Astrocyte (in vitro differentiated cells and primary cell): ENCODE measurements at regions not wholly inside any gene's neighbourhood (a gene's known extent, or its start where the extent isn't known, plus 50 kb on each side); places are given as distances from the start of the nearest gene placed in this dataset.

Source experiments
- EZH2 ChIP-seq: IDR thresholded peaks from 2 replicates; pipeline ENCODE4 v1.6.1; 2012; ENCODE audit warnings: mild to moderate bottlenecking, low read length, inconsistent platforms; ENCODE audit not compliant: insufficient read depth
- TF ChIP-seq, protein P1 (sequence below): IDR thresholded peaks from 2 replicates; pipeline ENCODE4 v1.5.1; 2011; ENCODE audit warnings: low read depth, mild to moderate bottlenecking, inconsistent platforms, low read length, moderate library complexity; ENCODE audit not compliant: insufficient read depth

GRCh38 chr11:33575311-33575710 is 125.3 kb downstream of the C11orf91 start:
- TF ChIP-seq, protein P1, sequence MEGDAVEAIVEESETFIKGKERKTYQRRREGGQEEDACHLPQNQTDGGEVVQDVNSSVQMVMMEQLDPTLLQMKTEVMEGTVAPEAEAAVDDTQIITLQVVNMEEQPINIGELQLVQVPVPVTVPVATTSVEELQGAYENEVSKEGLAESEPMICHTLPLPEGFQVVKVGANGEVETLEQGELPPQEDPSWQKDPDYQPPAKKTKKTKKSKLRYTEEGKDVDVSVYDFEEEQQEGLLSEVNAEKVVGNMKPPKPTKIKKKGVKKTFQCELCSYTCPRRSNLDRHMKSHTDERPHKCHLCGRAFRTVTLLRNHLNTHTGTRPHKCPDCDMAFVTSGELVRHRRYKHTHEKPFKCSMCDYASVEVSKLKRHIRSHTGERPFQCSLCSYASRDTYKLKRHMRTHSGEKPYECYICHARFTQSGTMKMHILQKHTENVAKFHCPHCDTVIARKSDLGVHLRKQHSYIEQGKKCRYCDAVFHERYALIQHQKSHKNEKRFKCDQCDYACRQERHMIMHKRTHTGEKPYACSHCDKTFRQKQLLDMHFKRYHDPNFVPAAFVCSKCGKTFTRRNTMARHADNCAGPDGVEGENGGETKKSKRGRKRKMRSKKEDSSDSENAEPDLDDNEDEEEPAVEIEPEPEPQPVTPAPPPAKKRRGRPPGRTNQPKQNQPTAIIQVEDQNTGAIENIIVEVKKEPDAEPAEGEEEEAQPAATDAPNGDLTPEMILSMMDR: no peak
- no peak for TF ChIP-seq EZH2
